ENCODE measurements at regions not wholly inside any gene's neighbourhood (a gene's known extent, or its start where the extent isn't known, plus 50 kb on each side); places are given as distances from the start of the nearest gene placed in this dataset.

GRCh38 chr4:62263454-62263853 lies 1063.3 kb downstream of the ADGRL3 start:
- DNase-seq (ENCODE audit: low spot score) = no peak

DNA sequence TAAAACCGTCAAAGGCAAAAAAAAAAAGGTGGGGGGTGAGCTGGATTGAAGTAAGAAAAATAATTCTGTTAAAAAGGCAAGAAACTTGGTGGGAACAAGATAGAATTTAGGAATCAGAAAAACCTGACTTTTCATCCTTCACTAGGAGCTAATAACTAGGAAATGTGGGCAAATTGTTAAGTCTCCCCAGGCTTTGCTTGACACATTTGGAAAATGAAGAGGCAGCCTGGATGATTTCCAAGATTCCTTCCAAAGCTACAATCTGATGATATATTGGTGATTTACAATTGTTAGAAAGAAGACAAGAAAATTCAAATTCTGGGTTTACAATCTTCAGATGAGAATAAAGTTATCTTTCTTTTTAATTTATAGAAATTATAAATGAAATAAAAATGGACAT lies 1062.5 kb downstream of the ADGRL3 start:
- DNase-seq (ENCODE audit: low spot score) = no peak

DNA sequence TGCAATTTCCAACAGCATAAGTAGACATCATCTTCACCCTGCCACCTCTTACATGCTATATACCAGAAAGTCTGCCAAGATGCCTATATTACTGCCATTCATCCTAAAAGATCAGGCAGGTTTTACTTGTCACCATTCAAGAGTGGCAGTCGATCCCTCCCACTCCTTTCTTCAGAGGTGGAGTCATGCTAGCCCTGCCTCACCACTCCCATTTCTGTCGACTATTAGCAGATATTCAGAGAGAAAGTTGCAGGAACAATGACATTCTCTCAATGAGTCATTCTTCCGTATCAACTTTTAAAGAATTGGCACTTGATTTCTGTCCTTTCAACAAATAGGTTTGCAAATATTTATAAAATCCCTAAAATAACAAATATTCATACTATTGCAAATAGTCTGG lies 1060.1 kb downstream of the ADGRL3 start:
- DNase-seq (ENCODE audit: low spot score) = no peak

- no peak for DNase-seq (ENCODE audit: low spot score)
Measured at GRCh38 chr4:62256479-62256878, 1056.4 kb downstream of the ADGRL3 start.

DNA sequence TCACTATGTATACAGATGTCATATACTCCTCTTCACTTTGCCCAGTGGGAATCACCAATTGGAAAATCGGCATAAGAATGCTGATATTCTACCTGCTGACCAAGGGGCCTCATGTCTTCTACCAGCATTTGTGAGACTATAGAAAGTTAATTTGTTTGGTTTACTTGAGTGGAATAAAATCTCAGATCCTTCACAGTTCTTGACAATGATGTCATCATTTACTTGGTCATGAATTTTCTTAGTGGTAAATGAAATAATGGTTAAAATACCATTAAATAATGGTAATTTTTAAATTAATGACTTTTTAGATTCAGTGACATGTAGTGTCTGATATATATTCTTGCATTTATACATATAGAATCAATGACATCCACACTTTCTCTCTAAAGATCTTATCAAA lies 1052.6 kb downstream of the ADGRL3 start:
- DNase-seq (ENCODE audit: low spot score) = no peak

- DNase-seq (ENCODE audit: low spot score) = no peak
Measured at GRCh38 chr4:62250100-62250499, 1050.0 kb downstream of the ADGRL3 start.

- DNase-seq (ENCODE audit: low spot score) = no peak
Measured at GRCh38 chr4:62243895-62244294, 1043.8 kb downstream of the ADGRL3 start.

DNA sequence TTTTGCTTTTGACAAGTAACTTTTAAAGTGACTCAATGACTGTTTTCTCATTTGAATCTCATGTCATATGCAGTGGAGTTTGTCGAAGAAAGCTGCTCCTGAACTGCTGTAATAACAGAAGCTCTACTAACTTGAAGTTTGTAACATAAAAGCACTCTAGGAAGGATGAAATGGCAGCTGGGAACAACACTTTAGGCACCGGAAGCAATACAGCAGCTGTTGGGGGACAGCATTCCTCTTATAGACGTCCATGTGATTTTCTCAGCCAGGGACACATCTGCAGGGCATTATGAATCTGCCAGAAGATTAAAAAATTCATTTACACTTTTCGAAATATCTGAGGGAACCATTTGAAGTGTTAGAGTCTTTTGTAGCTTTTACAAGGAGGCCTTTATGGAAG lies 1035.8 kb downstream of the ADGRL3 start:
- no peak for DNase-seq (ENCODE audit: low spot score)

- DNase-seq (ENCODE audit: low spot score) = no peak
Measured at GRCh38 chr4:62232814-62233213, 1032.7 kb downstream of the ADGRL3 start.

GRCh38 chr4:62231994-62232393 lies 1031.9 kb downstream of the ADGRL3 start:
- DNase-seq (ENCODE audit: low spot score) = no peak

GRCh38 chr4:62226082-62226481 lies 1026.0 kb downstream of the ADGRL3 start:
- no peak for DNase-seq (ENCODE audit: low spot score)

- no peak for DNase-seq (ENCODE audit: low spot score)
Measured at GRCh38 chr4:62222121-62222520, 1022.0 kb downstream of the ADGRL3 start.

GRCh38 chr4:62210486-62210885 lies 1010.4 kb downstream of the ADGRL3 start:
- no peak for DNase-seq (ENCODE audit: low spot score)

GRCh38 chr4:62209757-62210485 lies 1009.8 kb downstream of the ADGRL3 start:
- DNase-seq (ENCODE audit: low spot score) = no peak

GRCh38 chr4:62208921-62209320 lies 1008.8 kb downstream of the ADGRL3 start:
- no peak for DNase-seq (ENCODE audit: low spot score)

DNA sequence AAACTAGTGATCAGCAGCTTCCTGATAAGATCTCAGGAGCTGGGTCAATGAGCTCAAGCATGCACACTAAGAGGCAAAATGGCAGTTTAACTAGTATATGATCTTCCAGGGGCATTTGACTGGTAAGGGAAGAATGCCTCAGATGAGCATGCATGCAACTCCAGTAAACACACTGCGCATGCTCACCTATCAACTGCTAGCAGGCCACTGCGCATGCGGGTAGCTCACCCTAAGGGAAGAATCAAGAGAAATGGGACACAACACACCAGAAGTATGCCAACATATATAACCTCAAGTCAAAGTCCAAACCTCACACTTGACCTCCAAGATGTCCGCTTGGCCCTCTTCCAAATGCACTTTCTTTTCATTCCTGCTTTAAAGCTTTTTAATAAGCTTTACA lies 1004.0 kb downstream of the ADGRL3 start:
- no peak for DNase-seq (ENCODE audit: low spot score)

- no peak for DNase-seq (ENCODE audit: low spot score)
Measured at GRCh38 chr4:62199291-62199810, 999.2 kb downstream of the ADGRL3 start.

GRCh38 chr4:62196338-62196737 lies 996.2 kb downstream of the ADGRL3 start:
- DNase-seq (ENCODE audit: low spot score) = no peak

DNA sequence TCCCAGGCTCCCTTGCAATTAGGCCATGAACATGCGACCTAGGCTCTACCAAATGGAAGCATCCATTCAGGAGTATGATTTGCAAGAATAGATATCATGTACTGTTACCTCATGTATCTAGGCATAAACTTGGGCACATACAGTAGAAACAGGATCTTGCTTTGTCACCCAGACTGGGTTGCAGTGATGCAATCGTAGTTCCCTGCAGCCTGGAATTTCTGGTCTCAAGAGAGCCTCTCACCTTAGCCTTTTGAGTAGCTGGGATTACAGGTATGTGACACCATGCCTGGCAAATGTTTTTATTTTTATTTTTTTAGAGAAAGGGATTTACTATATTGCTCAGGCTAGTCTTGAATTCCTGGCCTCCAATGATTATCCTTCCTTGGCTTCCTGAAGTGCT lies 994.2 kb downstream of the ADGRL3 start:
- no peak for DNase-seq (ENCODE audit: low spot score)

DNA sequence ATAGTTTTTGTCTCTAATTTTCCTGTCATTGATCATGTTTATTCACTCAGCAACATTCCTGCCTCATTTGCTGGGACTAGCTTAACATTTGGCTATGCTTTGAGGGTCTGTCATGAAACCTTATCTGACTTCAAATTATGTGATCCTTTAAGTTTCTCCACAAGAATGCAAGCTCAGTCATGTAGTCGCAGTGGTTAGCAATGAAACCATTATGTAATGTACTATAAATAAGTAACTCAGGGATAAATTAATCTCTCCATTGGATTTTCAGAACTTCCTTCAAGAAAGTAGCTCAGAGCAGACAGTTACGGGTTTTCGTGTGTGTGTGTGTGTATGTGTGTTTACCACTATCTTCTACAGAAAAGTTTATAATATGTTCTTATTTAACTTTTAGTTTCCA lies 993.6 kb downstream of the ADGRL3 start:
- no peak for DNase-seq (ENCODE audit: low spot score)

GRCh38 chr4:62191451-62192240 lies 991.5 kb downstream of the ADGRL3 start:
- no peak for DNase-seq (ENCODE audit: low spot score)

DNA sequence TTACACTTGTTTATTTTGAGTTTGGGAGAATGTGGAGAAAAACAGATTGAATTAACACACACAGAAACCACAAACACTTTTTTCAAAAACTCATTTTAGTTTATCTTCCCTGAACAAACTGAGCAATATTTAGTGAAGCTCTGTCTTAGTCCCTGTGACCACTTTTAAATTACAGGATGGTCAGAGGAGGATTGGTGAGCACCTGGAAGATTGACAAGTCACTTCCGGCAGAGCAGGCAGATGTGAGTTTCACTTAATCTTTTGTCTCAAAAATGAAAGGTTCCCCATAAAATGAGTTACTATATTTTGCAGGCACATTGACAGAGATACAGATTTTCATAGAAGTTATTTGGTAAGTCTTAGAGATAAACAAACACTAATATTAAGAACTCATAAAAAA lies 970.1 kb downstream of the ADGRL3 start:
- DNase-seq (ENCODE audit: low spot score) = no peak

- DNase-seq (ENCODE audit: low spot score) = no peak
Measured at GRCh38 chr4:62168681-62169080, 968.6 kb downstream of the ADGRL3 start.
